KMS-11 (cell line): ENCODE measurements at regions not wholly inside any gene's neighbourhood (a gene's known extent, or its start where the extent isn't known, plus 50 kb on each side); places are given as distances from the start of the nearest gene placed in this dataset.

ENCODE experiments used
- H2AFZ ChIP-seq: fragments of 200-600 bp; sonication (generic); 2 replicates; pipeline ENCODE4 v1.6.1; 2016; ENCODE audit warnings: antibody characterized with exemption, mixed run types, low read depth
- H3K27ac ChIP-seq: fragments of 200-600 bp; sonication (generic); 2 replicates; pipeline ENCODE4 v1.6.1; 2016; ENCODE audit warnings: mild to moderate bottlenecking, mixed run types
- H3K27me3 ChIP-seq: fragments of 200-600 bp; sonication (generic); 2 replicates; pipeline ENCODE4 v1.6.1; 2017; ENCODE audit warnings: mild to moderate bottlenecking, low read depth, mixed run types, moderate library complexity; ENCODE audit not compliant: insufficient read depth
- H3K36me3 ChIP-seq: fragments of 200-600 bp; sonication (generic); 2 replicates; pipeline ENCODE4 v1.6.1; 2017; ENCODE audit warnings: mild to moderate bottlenecking, mixed run types; ENCODE audit not compliant: insufficient read depth
- H3K4me1 ChIP-seq: fragments of 200-600 bp; sonication (generic); 2 replicates; pipeline ENCODE4 v1.6.1; 2016; ENCODE audit warnings: mild to moderate bottlenecking, low read depth, mixed run types; ENCODE audit not compliant: poor library complexity, severe bottlenecking
- H3K4me2 ChIP-seq: fragments of 200-600 bp; sonication (generic); 2 replicates; pipeline ENCODE4 v1.7.0; 2016; ENCODE audit warnings: mild to moderate bottlenecking, mixed run types
- H3K4me3 ChIP-seq: fragments of 200-600 bp; sonication (generic); IDR thresholded peaks from 2 replicates; pipeline ENCODE4 v1.6.1; 2017; ENCODE audit warnings: low read depth, low read length, mixed read lengths; ENCODE audit not compliant: insufficient read depth
- H3K79me2 ChIP-seq: fragments of 200-600 bp; sonication (generic); 2 replicates; pipeline ENCODE4 v1.6.1; 2016; ENCODE audit warnings: low read depth, mixed run types; ENCODE audit not compliant: insufficient read depth
- H3K9ac ChIP-seq: fragments of 200-600 bp; sonication (generic); 2 replicates; pipeline ENCODE4 v1.6.1; 2016; ENCODE audit warnings: mild to moderate bottlenecking, mixed run types
- H4K20me1 ChIP-seq: fragments of 200-600 bp; sonication (generic); 2 replicates; pipeline ENCODE4 v1.6.1; 2016; ENCODE audit warnings: mild to moderate bottlenecking, mixed run types; ENCODE audit not compliant: insufficient read depth
- TF ChIP-seq, protein P1 (sequence below): fragments of 200-600 bp; sonication (generic); conservative IDR thresholded peaks from 2 replicates; pipeline ENCODE4 v1.6.1; 2017; ENCODE audit warnings: low read depth, mild to moderate bottlenecking, antibody characterized with exemption, low read length, moderate library complexity, mixed read lengths

DNA sequence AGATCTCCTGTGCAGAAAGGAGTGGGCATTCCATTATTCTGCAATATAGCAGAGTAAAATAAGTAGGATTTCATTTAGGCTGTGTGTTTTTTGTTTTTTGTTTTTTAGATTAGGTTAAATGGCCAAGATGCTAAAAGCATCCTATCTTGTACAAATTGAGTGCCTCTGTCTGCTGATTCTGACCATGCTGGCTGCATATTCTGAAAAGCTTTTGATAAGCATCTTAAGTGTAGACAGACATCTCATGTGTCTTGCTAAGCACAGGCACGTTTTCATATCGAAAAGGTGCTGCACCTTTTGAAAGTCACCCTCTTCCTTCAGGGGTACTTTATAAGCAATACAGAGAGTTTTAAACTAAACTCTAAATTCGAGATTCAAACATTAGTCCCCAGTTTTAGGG, 74.0 kb upstream of the BCL11A start:
- Histone ChIP-seq H3K27ac (no peak overlapping the region), H3K4me3 (no peak overlapping the region), H3K9ac (no peak overlapping the region), H4K20me1 (no peaks in the 10 kb centered on the region), H3K4me1 (no peaks in the 10 kb centered on the region), H3K4me2 (no peak overlapping the region), H3K27me3 (no peaks in the 10 kb centered on the region), H3K79me2 (no peaks in the 10 kb centered on the region), H2AFZ (no peak overlapping the region), H3K36me3 (no peaks in the 10 kb centered on the region)
- TF ChIP-seq, protein P1, sequence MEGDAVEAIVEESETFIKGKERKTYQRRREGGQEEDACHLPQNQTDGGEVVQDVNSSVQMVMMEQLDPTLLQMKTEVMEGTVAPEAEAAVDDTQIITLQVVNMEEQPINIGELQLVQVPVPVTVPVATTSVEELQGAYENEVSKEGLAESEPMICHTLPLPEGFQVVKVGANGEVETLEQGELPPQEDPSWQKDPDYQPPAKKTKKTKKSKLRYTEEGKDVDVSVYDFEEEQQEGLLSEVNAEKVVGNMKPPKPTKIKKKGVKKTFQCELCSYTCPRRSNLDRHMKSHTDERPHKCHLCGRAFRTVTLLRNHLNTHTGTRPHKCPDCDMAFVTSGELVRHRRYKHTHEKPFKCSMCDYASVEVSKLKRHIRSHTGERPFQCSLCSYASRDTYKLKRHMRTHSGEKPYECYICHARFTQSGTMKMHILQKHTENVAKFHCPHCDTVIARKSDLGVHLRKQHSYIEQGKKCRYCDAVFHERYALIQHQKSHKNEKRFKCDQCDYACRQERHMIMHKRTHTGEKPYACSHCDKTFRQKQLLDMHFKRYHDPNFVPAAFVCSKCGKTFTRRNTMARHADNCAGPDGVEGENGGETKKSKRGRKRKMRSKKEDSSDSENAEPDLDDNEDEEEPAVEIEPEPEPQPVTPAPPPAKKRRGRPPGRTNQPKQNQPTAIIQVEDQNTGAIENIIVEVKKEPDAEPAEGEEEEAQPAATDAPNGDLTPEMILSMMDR, result no peak

DNA sequence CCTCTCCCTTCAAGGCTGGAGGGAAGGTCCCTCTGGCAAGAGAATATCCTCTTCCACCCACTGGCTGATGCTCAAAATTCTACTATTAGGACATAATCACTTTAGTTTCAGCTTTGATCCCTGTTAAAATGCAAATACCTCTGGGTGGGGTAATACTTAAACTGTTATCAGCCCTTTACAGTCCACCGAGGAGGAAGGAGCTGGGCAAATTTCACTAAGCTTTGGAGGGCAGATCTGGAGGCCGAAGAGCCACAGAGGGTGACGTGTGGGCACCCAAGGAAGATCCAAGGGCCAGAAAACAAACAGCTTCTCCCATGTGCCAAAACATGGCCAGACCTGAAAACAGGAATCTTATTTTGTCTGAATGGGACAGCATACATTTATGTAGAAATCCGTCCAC, 74.6 kb upstream of the BCL11A start:
- no peaks in the 10 kb centered on the region for H3K4me1 ChIP-seq
- H3K79me2 ChIP-seq, result no peaks in the 10 kb centered on the region
- no peak overlapping the region for H3K27ac ChIP-seq
- H3K4me2 ChIP-seq, result no peak overlapping the region
- no peak overlapping the region for H3K4me3 ChIP-seq
- no peaks in the 10 kb centered on the region for H3K27me3 ChIP-seq
- TF ChIP-seq, protein P1, result no peak
- no peak overlapping the region for H2AFZ ChIP-seq
- no peaks in the 10 kb centered on the region for H4K20me1 ChIP-seq
- H3K36me3 ChIP-seq, result no peaks in the 10 kb centered on the region
- no peak overlapping the region for H3K9ac ChIP-seq

DNA sequence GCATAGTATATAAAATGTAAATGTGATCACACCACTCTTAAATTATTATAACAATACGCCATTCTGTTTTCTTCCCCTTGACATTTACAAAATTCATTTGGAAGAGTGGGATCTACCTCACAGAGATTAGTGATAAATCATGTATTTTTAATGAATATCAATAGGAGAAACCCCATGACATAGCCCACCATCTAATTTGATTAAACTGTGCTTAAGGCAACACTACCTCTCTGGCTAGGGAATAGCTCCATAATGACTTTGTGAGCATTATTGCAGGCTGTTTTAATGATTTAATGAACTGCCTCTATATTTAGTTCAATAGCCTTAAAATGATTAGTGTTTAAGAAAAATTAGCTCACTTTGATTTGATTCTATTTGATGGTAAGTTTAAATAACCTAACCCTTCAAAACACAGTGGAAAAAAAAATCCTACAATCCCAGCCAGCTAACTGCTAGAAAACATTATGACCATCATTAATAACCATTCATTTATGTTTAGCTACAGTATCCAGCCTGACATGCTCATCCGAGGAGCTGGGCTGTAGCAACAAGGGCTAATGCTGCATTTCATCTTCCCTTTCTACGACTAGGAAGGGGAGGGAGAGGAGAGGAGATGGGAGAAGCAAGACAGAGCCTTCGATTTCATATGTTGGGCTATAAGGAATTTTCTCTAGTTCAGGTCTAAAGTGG, 75.3 kb upstream of the BCL11A start:
- H2AFZ ChIP-seq, result no peak overlapping the region
- no peak overlapping the region for H3K4me2 ChIP-seq
- H3K9ac ChIP-seq, result no peak overlapping the region
- H3K27me3 ChIP-seq, result no peaks in the 10 kb centered on the region
- no peak overlapping the region for H3K27ac ChIP-seq
- TF ChIP-seq, protein P1, result no peak
- no peaks in the 10 kb centered on the region for H4K20me1 ChIP-seq
- H3K36me3 ChIP-seq, result no peaks in the 10 kb centered on the region
- no peaks in the 10 kb centered on the region for H3K4me1 ChIP-seq
- no peaks in the 10 kb centered on the region for H3K79me2 ChIP-seq
- no peak overlapping the region for H3K4me3 ChIP-seq

DNA sequence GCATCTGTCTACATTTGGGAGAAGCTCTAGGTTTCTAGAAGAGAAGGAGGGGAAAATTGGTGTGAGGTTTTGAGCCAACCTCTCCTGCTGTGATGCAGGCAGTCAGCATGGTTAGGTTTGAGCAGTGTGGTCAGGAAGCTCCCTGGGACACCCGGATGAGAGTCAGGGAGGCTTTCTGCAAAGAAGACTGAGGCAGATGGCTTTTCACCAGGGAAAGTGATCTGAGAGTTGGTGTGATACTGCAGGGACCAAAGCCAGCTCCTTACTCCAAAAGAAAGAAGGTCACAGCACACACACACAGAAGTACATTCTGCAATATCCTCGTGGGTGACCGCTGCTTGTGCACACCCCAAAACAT, 75.8 kb upstream of the BCL11A start:
- Histone ChIP-seq H3K4me1 (no peaks in the 10 kb centered on the region), H3K36me3 (no peaks in the 10 kb centered on the region), H3K27me3 (no peaks in the 10 kb centered on the region), H3K9ac (no peak overlapping the region), H3K79me2 (no peaks in the 10 kb centered on the region), H3K4me3 (no peak overlapping the region), H3K27ac (no peak overlapping the region), H2AFZ (no peak overlapping the region), H4K20me1 (no peaks in the 10 kb centered on the region), H3K4me2 (no peak overlapping the region)
- TF ChIP-seq, protein P1, result no peak
